Trophoblast cell (in vitro differentiated cells and primary cell): ENCODE measurements at regions not wholly inside any gene's neighbourhood (a gene's known extent, or its start where the extent isn't known, plus 50 kb on each side); places are given as distances from the start of the nearest gene placed in this dataset.

Source experiments
- DNase-seq, 2 donors: peaks; one replicate each; pipeline ENCODE4 v3.0.0-alpha.2; 2016
- H2AFZ ChIP-seq: 2 replicates; pipeline ENCODE4 v1.6.1; 2013; ENCODE audit warnings: low read length, moderate library complexity, mild to moderate bottlenecking; ENCODE audit not compliant: insufficient read depth, poor library complexity
- H2AK5ac ChIP-seq: 2 replicates; pipeline ENCODE4 v1.6.1; 2013; ENCODE audit warnings: mild to moderate bottlenecking, low read length
- H2BK120ac ChIP-seq: 2 replicates; pipeline ENCODE4 v1.6.1; 2013; ENCODE audit warnings: low read length, mild to moderate bottlenecking, moderate library complexity; ENCODE audit not compliant: insufficient read depth, poor library complexity
- H2BK12ac ChIP-seq: 2 replicates; pipeline ENCODE4 v1.6.1; 2013; ENCODE audit warnings: mild to moderate bottlenecking, low read length, moderate library complexity
- H2BK5ac ChIP-seq: 2 replicates; pipeline ENCODE4 v1.6.1; 2013; ENCODE audit warnings: low read length, low read depth, moderate library complexity, mild to moderate bottlenecking; ENCODE audit not compliant: poor library complexity
- H3K14ac ChIP-seq: 2 replicates; pipeline ENCODE4 v1.6.1; 2013; ENCODE audit warnings: mild to moderate bottlenecking, low read length
- H3K18ac ChIP-seq: 2 replicates; pipeline ENCODE4 v1.6.1; 2013; ENCODE audit warnings: mild to moderate bottlenecking, low read length
- H3K23ac ChIP-seq: 2 replicates; pipeline ENCODE4 v1.6.1; 2013; ENCODE audit warnings: low read length
- H3K27ac ChIP-seq: 2 replicates; pipeline ENCODE4 v1.5.1; 2013; ENCODE audit warnings: low read depth, mild to moderate bottlenecking, inconsistent platforms, low read length, moderate library complexity
- H3K27me3 ChIP-seq: 2 replicates; pipeline ENCODE4 v1.6.1; 2013; ENCODE audit warnings: inconsistent platforms, mild to moderate bottlenecking, low read length, moderate library complexity; ENCODE audit not compliant: insufficient read depth
- H3K36me3 ChIP-seq, 2 experiments: 1 replicate in 1 of 2; 2 replicates in 1 of 2; pipeline ENCODE4 v1.6.1; 2013; ENCODE audit warnings: low read length in 2 of 2, mild to moderate bottlenecking in 2 of 2, moderate library complexity in 1 of 2; ENCODE audit not compliant: insufficient read depth in 2 of 2, control insufficient read depth in 1 of 2
- H3K4ac ChIP-seq: 2 replicates; pipeline ENCODE4 v1.6.1; 2013; ENCODE audit warnings: low read depth, mild to moderate bottlenecking, low read length, moderate library complexity
- H3K4me1 ChIP-seq, 2 experiments: 1 replicate in 1 of 2; 2 replicates in 1 of 2; pipeline ENCODE4 v1.6.1; 2013; ENCODE audit warnings: low read length in 2 of 2, mild to moderate bottlenecking in 2 of 2, moderate library complexity in 1 of 2; ENCODE audit not compliant: insufficient read depth in 2 of 2, control insufficient read depth in 1 of 2
- H3K4me2 ChIP-seq: 2 replicates; pipeline ENCODE4 v1.6.1; 2013; ENCODE audit warnings: inconsistent platforms, mild to moderate bottlenecking, low read length, moderate library complexity
- H3K4me3 ChIP-seq: 2 replicates; pipeline ENCODE4 v1.5.1; 2013; ENCODE audit warnings: mild to moderate bottlenecking, low read depth, low read length, inconsistent platforms
- H3K79me1 ChIP-seq: one replicate; pipeline ENCODE4 v1.6.1; 2013; ENCODE audit warnings: low read length
- H3K79me2 ChIP-seq: 2 replicates; pipeline ENCODE4 v1.6.1; 2013; ENCODE audit warnings: low read length, mild to moderate bottlenecking; ENCODE audit not compliant: control insufficient read depth, insufficient read depth, poor library complexity
- H3K9ac ChIP-seq: 2 replicates; pipeline ENCODE4 v1.6.1; 2013; ENCODE audit warnings: mild to moderate bottlenecking, low read length
- H3K9me3 ChIP-seq: 2 replicates; pipeline ENCODE4 v1.6.1; 2013; ENCODE audit warnings: low read depth, mild to moderate bottlenecking, control low read depth, inconsistent platforms, low read length; ENCODE audit not compliant: insufficient read depth
- H4K12ac ChIP-seq: 2 replicates; pipeline ENCODE4 v1.6.1; 2013; ENCODE audit warnings: low read depth, mild to moderate bottlenecking, low read length, moderate library complexity
- H4K8ac ChIP-seq: 2 replicates; pipeline ENCODE4 v1.6.1; 2013; ENCODE audit warnings: low read depth, mild to moderate bottlenecking, low read length, moderate library complexity
- H4K91ac ChIP-seq: one replicate; pipeline ENCODE4 v1.6.1; 2013; ENCODE audit warnings: low read depth, mild to moderate bottlenecking, low read length, moderate library complexity
- WGBS: extraction: QIAGEN DNeasy Blood & Tissue Kit; methylation state at CpG from one replicate; pipeline ENCODE4 v1.1.7; 2013; ENCODE audit warnings: missing lambda C conversion rate; ENCODE audit not compliant: insufficient read length, insufficient coverage; ENCODE audit errors: extremely low coverage; 5-methylcytosine and 5-hydroxymethylcytosine counted together

DNA sequence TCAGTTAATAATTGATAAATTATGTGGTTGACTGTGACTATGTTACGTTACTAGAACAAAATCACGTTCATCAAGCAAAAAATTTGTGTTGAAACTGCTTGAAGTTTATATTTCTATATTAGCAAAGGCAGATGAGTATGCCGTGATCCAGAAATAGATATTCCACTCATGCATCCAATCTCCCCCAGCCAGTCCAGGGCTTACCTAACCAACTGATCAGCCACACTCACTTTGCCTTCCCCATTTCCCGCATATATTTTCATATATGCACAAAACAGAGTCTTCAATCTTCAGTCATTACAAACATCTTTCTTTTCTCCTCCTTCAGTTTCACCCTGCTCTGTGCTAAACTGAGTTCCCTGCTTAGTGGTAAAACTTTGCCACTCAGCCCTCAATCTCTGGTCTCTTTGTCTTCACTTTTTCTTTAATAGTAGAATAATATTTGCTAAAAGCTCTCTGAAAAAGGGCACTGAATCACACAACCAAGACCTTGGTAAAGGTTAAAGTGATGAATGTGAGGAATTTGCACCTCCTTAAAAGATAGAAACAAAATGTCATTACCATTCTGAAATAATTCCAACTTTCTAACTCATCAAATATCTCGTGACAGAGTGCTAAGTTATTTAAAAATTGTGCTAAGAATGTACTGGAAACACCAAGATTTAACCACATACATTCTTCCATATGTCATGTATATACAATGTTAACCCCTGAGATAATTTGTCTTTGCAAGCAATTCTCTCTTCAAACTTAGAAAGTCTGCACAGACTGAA is 893.2 kb upstream of the CRIM1 start:
- Histone ChIP-seq H4K91ac (no peak overlapping the region), H3K4ac (no peak overlapping the region), H4K8ac (no peak overlapping the region), H3K9ac (no peak overlapping the region), H3K4me1 (no peaks in the 10 kb centered on the region), H3K27ac (no peak overlapping the region), H2AFZ (no peak overlapping the region), H4K12ac (no peak overlapping the region), H3K9me3 (no peaks in the 10 kb centered on the region), H3K79me1 (no peaks in the 10 kb centered on the region), H3K18ac (no peak overlapping the region), H2BK5ac (no peak overlapping the region), H3K27me3 (no peaks in the 10 kb centered on the region), H2BK12ac (no peak overlapping the region), H3K4me3 (no peak overlapping the region), H2AK5ac (no peak overlapping the region), H3K79me2 (no peaks in the 10 kb centered on the region), H3K4me2 (no peak overlapping the region), H3K23ac (no peak overlapping the region), H3K14ac (no peak overlapping the region), H2BK120ac (no peak overlapping the region), H3K36me3 (no peaks in the 10 kb centered on the region)
- no CpG with 5 or more reads among the region's 5 CpGs for WGBS
- peak in 1 of 2 donors; percentile 50 for DNase-seq

DNA sequence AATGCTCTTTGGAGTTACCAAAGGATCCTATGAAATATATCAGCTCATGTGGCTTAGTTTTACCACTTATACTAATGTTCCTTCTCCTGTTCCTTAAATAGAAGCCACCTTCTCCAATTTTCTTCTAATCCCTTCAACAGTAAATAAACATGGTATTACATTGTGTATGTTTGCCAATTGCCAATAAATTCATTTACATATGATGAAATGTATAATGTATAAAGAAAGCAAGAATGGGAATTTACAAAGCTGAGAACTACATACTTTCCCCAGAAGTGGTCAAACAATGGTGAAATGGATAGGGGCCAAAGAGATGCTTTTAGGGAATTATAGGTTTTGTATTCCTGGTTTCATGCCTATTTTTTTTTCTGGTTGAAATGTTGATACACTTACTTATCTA is 894.2 kb upstream of the CRIM1 start:
- Histone ChIP-seq H3K27me3 (no peaks in the 10 kb centered on the region), H4K91ac (no peak overlapping the region), H2BK5ac (no peak overlapping the region), H2AFZ (no peak overlapping the region), H3K4me1 (no peaks in the 10 kb centered on the region), H3K4me2 (no peak overlapping the region), H3K79me2 (no peaks in the 10 kb centered on the region), H4K12ac (no peak overlapping the region), H3K79me1 (no peaks in the 10 kb centered on the region), H3K14ac (no peak overlapping the region), H3K23ac (no peak overlapping the region), H2BK12ac (no peak overlapping the region), H2BK120ac (no peak overlapping the region), H3K4me3 (no peak overlapping the region), H3K9ac (no peak overlapping the region), H2AK5ac (no peak overlapping the region), H3K4ac (no peak overlapping the region), H4K8ac (no peak overlapping the region), H3K18ac (no peak overlapping the region), H3K27ac (no peak overlapping the region), H3K36me3 (no peaks in the 10 kb centered on the region), H3K9me3 (no peaks in the 10 kb centered on the region)
- no peak for DNase-seq

DNA sequence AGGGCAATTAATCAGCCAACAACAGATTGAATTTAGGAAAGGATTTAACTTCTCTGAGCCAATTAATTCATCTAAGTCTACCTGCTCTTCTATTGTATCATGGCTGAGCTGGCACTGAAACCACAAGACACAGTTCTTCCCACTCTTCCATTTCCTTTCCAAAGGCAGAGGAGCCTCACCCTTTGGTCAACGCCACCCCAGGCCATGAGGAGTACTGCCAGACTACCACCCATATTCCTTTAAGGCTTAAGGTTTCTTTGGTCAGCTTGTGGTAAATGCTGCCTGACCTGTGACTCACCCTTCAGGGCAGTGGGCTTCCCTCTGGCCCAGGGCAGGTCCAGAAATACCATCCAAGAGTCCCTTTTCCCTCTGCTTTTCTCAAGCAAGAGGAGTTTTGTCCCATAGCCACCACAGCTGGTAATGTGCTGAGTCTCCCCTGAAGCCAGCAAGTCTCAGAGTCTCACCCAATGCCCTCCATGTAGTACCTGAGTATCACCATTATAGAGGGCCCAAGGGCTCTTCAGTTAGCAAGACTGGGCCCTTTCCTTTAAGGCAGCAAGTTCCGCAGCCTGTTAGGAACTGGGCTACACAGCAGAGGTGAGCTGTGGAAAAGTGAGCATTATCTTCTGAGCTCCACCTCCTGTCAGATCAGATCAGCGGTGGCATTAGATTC is 900.5 kb upstream of the CRIM1 start:
- Histone ChIP-seq H3K14ac (no peak overlapping the region), H3K9ac (no peak overlapping the region), H3K79me1 (no peaks in the 10 kb centered on the region), H2BK5ac (no peak overlapping the region), H3K79me2 (no peaks in the 10 kb centered on the region), H3K27me3 (no peaks in the 10 kb centered on the region), H4K12ac (no peak overlapping the region), H3K4me1 (peaks cover 0 to 5% of the 10 kb centered on the region in 2 experiments), H3K4me2 (no peak overlapping the region), H3K23ac (no peak overlapping the region), H2AFZ (no peak overlapping the region), H4K8ac (no peak overlapping the region), H3K27ac (no peak overlapping the region), H4K91ac (no peak overlapping the region), H3K9me3 (no peaks in the 10 kb centered on the region), H3K36me3 (no peaks in the 10 kb centered on the region), H2BK12ac (no peak overlapping the region), H3K4me3 (no peak overlapping the region), H2AK5ac (no peak overlapping the region), H2BK120ac (no peak overlapping the region), H3K4ac (no peak overlapping the region), H3K18ac (no peak overlapping the region)
- peak in 1 of 2 donors; percentile 12 for DNase-seq
- WGBS, result no CpG with 5 or more reads among the region's 3 CpGs

DNA sequence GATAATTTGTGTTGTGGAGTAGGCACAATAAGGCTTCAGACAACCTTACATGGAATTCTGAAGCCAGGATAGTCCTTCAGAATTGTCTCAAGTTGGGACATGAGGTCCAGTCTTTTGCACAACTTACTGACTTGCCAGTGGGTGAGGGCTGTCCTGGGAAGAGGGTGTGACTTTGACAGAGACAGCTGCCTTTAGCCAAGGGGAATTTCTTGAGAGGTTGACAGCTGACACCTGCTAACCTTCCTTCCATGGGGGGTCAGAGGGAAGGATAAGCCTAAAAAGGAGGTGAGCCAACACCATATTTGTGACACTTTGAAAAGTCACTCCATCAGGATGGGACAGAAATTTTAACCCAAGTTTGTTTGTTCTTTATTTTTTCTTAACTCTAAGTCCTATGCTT is 907.8 kb upstream of the CRIM1 start:
- no peak overlapping the region for H3K18ac ChIP-seq
- H2BK5ac ChIP-seq, result no peak overlapping the region
- H3K4me2 ChIP-seq, result no peak overlapping the region
- no peak overlapping the region for H3K14ac ChIP-seq
- H3K36me3 ChIP-seq, result no peaks in the 10 kb centered on the region
- no peaks in the 10 kb centered on the region for H3K27me3 ChIP-seq
- H2AK5ac ChIP-seq, result no peak overlapping the region
- H4K12ac ChIP-seq, result no peak overlapping the region
- no peak overlapping the region for H2BK120ac ChIP-seq
- no peak overlapping the region for H3K23ac ChIP-seq
- H3K79me2 ChIP-seq, result no peaks in the 10 kb centered on the region
- no peaks in the 10 kb centered on the region for H3K79me1 ChIP-seq
- no peak overlapping the region for H2AFZ ChIP-seq
- no peak overlapping the region for H4K8ac ChIP-seq
- no peak overlapping the region for H3K9ac ChIP-seq
- H3K4me1 ChIP-seq, result no peaks in the 10 kb centered on the region
- no peak for DNase-seq
- H3K27ac ChIP-seq, result no peak overlapping the region
- no peaks in the 10 kb centered on the region for H3K9me3 ChIP-seq
- H2BK12ac ChIP-seq, result no peak overlapping the region
- no peak overlapping the region for H4K91ac ChIP-seq
- no peak overlapping the region for H3K4me3 ChIP-seq
- no peak overlapping the region for H3K4ac ChIP-seq
